Right lobe of liver (tissue), 6 donors: ENCODE measurements at regions not wholly inside any gene's neighbourhood (a gene's known extent, or its start where the extent isn't known, plus 50 kb on each side); places are given as distances from the start of the nearest gene placed in this dataset.

Experiments used
- ATAC-seq, 4 donors: fragments of 200-7000 bp; cut with Tn5 transposase; one replicate each; pipeline ENCODE4 v1.9.1; 2020; ENCODE audit warnings: mild to moderate bottlenecking in 4 of 4, moderate library complexity in 4 of 4
- DNase-seq, 3 donors: peaks; one replicate each; pipeline ENCODE4 v3.0.0-alpha.2; 2020
- H3K27ac ChIP-seq, 3 donors: fragments of 200-600 bp; one replicate each; pipeline ENCODE4 v1.8.0; 2022
- H3K27me3 ChIP-seq, 2 donors: fragments of 200-600 bp; one replicate each; pipeline ENCODE4 v1.8.0; 2022
- H3K36me3 ChIP-seq, 4 donors: fragments of 200-600 bp; sonication (generic) in 1 of 4; one replicate each; pipeline versions ENCODE4 v1.5.1 to v1.8.0; 2017 to 2022; ENCODE audit warnings: control low read depth in 1 of 4
- H3K4me1 ChIP-seq, 4 donors: fragments of 200-600 bp; sonication (generic) in 1 of 4; one replicate each; pipeline versions ENCODE4 v1.5.1 to v1.8.0; 2017 to 2022; ENCODE audit warnings: control low read depth in 1 of 4
- H3K4me3 ChIP-seq, 3 donors: fragments of 200-600 bp; one replicate each; pipeline ENCODE4 v1.8.0; 2022
- H3K9me3 ChIP-seq, 4 donors: fragments of 200-600 bp; sonication (generic) in 1 of 4; one replicate each; pipeline versions ENCODE4 v1.5.1 to v1.8.0; 2017 to 2022; ENCODE audit warnings: control low read depth in 1 of 4
- CTCF ChIP-seq, 4 donors: fragments of 200-600 bp in 3 of 4; fragments of 450-650 bp in 1 of 4; IDR thresholded peaks; one replicate each; pipeline versions ENCODE4 v1.5.1 to v1.8.0; 2016 to 2022; ENCODE audit warnings: antibody characterized with exemption in 4 of 4, mild to moderate bottlenecking in 2 of 4
- POLR2A ChIP-seq: fragments of 450-650 bp; IDR thresholded peaks from one replicate; pipeline ENCODE4 v1.6.1; 2017; ENCODE audit warnings: antibody characterized with exemption, mild to moderate bottlenecking
- WGBS: methylation state at CpG from one replicate; pipeline ENCODE4 v1.1.6; 2018; ENCODE audit warnings: low coverage, low lambda C conversion rate; ENCODE audit not compliant: insufficient coverage; ENCODE audit errors: missing lambda C conversion rate; 5-methylcytosine and 5-hydroxymethylcytosine counted together
- intact Hi-C, 2 donors: fragments of 100-400 bp; cut with DNase I; formaldehyde crosslinking; loops; one replicate each; pipeline versions ENCODE4 v1.11.2 to v1.14.1; 2022
- donor health status: DM: no; HTN: yes; CAD: no.
- donor health status: DM: no; HTN: no; CAD: no.
- donor health status: DM: no; HTN: no; CAD: no.
- donor health status: DM: no; HTN: yes; CAD: no.
- donor health status: DM: no; HTN: yes; CAD: no.

DNA sequence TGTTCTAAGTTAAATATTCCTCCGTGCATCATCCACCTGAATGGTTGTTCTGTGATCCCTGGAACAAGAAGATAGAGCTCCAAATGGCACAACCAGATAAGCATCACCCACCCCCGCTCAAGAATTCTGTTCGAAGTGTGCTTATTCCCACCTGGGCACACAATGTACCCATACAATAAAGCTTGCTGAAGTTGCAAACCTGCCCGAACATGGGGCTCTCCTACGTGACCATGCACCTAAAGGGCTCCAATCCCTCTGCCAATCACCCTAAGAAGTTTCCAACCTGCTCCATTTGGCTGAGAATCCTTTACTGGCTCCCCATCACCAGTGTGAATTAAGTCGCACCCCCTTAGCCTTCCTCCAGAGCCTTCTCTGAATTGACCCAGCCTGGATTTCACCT, 1157.4 kb downstream of the TBC1D22A start:
- TF ChIP-seq POLR2A, result no peak
- no peak for TF ChIP-seq CTCF (IDR thresholded peaks at IDR 0.05)
- no peak overlapping the region for H3K4me3 ChIP-seq
- no peaks in the 10 kb centered on the region for H3K9me3 ChIP-seq
- no peaks in the 10 kb centered on the region for H3K4me1 ChIP-seq
- ATAC-seq (no peak), DNase-seq (no peak)
- intact Hi-C loops, result no loop called here
- H3K36me3 ChIP-seq, result no peaks in the 10 kb centered on the region
- 73% methylated on average over 5 of the region's 6 CpGs for WGBS
- no peaks in the 10 kb centered on the region for H3K27me3 ChIP-seq
- no peak overlapping the region for H3K27ac ChIP-seq

- 68% methylated on average over 5 of the region's 11 CpGs for WGBS
- no peak for DNase-seq
These were observed 1156.6 kb downstream of the TBC1D22A start for GRCh38 chr22:47919001-47919441.

DNA sequence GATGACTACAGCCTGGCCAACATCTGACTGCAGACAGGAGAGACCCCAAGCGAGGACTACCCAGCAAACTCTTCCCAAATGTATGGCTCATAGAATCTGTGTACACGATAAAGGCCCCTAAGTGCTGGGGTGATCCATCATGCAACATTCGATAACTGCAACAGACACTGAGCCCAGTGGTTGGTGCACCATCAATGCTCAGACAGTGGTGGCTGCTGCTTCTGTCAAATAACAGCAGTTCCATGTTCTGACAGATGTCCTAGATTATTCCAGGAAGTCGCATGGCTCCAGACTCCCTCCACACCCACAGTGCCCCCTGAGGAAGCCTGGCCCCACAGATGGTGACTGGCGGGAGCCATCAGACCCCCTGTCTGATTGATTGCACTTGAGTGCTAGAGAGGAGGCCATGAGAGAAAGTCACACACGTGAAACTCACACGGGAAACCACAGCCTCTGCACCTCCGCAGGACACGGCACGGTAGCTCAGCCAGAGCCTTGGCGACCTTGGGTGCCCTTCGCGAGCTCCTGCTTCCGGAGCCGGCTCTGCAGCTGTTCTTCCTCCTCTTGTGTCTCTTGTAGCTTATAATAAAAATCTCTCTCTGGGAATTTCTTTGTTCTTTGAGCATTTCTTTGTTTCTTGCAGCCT, 1155.9 kb downstream of the TBC1D22A start:
- DNase-seq, result no peak

More at GRCh38 chr22:47919001-47919441, 1156.6 kb downstream of the TBC1D22A start:
- H3K36me3 ChIP-seq, result no peaks in the 10 kb centered on the region
- no peak overlapping the region for H3K4me3 ChIP-seq
- intact Hi-C loops, result no loop called here
- TF ChIP-seq CTCF (IDR thresholded peaks at IDR 0.05), result no peak
- TF ChIP-seq POLR2A, result no peak
- H3K9me3 ChIP-seq, result no peaks in the 10 kb centered on the region
- ATAC-seq, result no peak
- no peaks in the 10 kb centered on the region for H3K27me3 ChIP-seq
- no peaks in the 10 kb centered on the region for H3K4me1 ChIP-seq
- no peak overlapping the region for H3K27ac ChIP-seq

DNA sequence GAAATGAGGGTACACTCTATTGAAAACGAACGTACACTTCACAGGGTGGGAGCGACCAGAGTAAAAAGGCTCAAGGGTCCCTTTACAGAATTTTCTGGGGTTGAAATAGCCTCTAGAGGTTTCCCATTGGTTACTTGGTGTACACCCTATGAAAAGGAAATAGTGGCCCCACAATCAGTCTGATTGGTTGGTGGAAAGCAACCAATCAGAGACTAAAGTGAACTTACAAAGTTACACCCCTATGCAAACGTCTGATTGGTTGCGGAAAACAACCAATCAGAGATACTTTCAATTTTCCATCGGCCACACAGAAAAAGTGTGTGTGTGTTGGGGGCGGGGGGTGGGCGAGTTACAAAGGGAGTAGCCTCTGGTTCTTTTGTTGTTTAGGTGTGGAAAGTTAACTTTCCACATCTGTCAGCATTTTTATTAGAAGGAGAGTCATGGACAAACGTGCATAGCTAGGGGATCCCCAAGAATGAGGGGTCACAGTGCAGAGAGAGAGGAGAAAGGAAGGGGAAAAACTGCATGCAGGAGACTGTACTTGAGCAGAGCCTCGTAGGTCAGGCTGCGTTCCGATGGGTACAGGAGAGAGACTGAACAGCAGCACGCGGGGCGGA, 1152.1 kb downstream of the TBC1D22A start:
- DNase-seq (no peak), ATAC-seq (no peak)
- WGBS, result 53% methylated on average over 12 of the region's 15 CpGs
- Histone ChIP-seq H3K27ac (no peak overlapping the region), H3K27me3 (no peaks in the 10 kb centered on the region), H3K4me3 (no peak overlapping the region), H3K9me3 (no peaks in the 10 kb centered on the region), H3K36me3 (no peaks in the 10 kb centered on the region), H3K4me1 (no peaks in the 10 kb centered on the region)
- intact Hi-C loops, result no loop called here
- TF ChIP-seq CTCF (IDR thresholded peaks at IDR 0.05) (no peak), POLR2A (no peak)

More for the DNA sequence above, 1155.9 kb downstream of the TBC1D22A start:
- no peaks in the 10 kb centered on the region for H3K9me3 ChIP-seq
- no peak overlapping the region for H3K27ac ChIP-seq
- intact Hi-C loops, result no loop called here
- no peak overlapping the region for H3K4me3 ChIP-seq
- ATAC-seq, result peak in 2 of 4 donors; percentile 40 to 48
- 55% methylated on average over 8 of the region's 15 CpGs for WGBS
- no peaks in the 10 kb centered on the region for H3K36me3 ChIP-seq
- no peaks in the 10 kb centered on the region for H3K4me1 ChIP-seq
- no peak for TF ChIP-seq CTCF (IDR thresholded peaks at IDR 0.05)
- TF ChIP-seq POLR2A, result no peak
- no peaks in the 10 kb centered on the region for H3K27me3 ChIP-seq
